GM19468 (cell line): ENCODE measurements at regions not wholly inside any gene's neighbourhood (a gene's known extent, or its start where the extent isn't known, plus 50 kb on each side); places are given as distances from the start of the nearest gene placed in this dataset.

ENCODE experiments used
- ATAC-seq: cut with Tn5 transposase; IDR thresholded peaks from one replicate; pipeline ENCODE4 v1.9.1; 2021; ENCODE audit warnings: mild to moderate bottlenecking, moderate library complexity, moderate number of reproducible peaks; ENCODE audit not compliant: unreplicated experiment; ENCODE audit errors: extremely low read depth

GRCh38 chr6:105921781-105922180 is 164.4 kb upstream of the PRDM1 start:
- ATAC-seq = no peak

DNA sequence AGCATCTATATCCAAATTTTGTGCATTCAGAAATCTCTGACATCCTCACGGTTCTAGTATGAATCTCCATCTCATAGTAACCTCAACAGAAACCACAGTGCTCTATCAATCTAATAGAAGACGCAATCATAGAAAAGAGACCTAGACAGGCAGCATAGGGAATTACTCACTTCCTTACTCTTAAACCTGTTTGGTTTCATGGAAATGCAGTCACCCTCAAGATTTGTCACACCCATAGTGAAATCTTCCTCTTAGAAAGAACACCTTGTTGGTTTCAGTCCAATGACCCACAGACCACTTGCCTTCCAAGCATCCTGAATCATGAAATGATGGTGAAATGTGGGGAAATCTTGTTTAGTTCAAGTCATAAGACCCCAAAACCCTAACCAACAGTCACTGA is 166.1 kb upstream of the PRDM1 start:
- no peak for ATAC-seq

GRCh38 chr6:105917038-105917695 is 169.0 kb upstream of the PRDM1 start:
- no peak for ATAC-seq

GRCh38 chr6:105911106-105911629 is 175.0 kb upstream of the PRDM1 start:
- ATAC-seq = no peak

DNA sequence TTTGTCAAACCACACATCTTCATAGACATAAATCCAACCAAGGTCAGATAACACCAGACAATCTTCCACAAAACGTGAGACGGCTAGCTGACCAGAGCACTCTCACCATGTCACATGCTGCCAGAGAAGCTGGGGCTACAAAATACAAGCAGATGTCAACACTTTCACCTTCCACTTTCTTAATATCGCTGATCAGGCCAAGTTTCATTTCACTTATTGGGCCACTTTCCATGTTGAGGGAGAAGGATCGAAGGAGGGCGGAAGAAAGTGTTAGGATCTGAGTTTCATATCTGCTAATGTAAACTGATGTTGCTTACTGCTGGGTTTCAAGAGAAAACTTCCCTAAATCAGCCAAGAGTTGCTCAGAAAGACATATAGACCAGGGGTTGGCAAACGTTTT is 177.0 kb upstream of the PRDM1 start:
- ATAC-seq = no peak

GRCh38 chr6:105907991-105908390 is 178.1 kb upstream of the PRDM1 start:
- ATAC-seq = no peak

- ATAC-seq = no peak
Measured at GRCh38 chr6:105907301-105907700, 178.8 kb upstream of the PRDM1 start.

DNA sequence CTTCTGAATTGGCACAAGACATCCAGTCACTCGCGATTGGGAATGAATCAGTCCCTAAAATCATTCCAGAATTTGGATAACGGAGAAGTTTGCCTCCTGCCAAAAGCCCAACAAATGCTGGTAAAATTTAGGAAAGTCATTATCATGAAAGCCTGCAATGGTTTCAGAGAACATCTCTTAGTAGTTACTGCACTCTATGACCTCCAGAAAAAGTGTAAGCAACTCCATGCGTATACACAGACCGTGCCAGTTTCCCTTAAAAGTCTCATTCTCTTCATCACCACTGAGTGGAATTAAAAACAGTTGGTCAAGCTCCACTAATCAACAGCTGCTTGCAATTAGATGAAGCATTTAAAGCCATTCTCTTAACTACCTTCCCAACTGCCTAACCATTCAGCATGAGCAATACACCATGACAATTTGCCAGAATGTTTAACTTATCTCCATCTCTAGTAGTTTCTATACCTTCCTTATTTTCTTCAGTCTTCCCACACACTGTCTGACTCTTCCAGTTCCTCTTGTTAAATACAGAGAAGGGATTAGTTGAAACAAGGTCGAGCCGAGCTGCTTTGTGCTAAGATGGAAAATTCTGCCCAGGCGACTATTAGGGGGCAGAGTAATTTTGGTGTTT is 183.6 kb upstream of the PRDM1 start:
- no peak for ATAC-seq

- no peak for ATAC-seq
Measured at GRCh38 chr6:105901583-105901982, 184.6 kb upstream of the PRDM1 start.

DNA sequence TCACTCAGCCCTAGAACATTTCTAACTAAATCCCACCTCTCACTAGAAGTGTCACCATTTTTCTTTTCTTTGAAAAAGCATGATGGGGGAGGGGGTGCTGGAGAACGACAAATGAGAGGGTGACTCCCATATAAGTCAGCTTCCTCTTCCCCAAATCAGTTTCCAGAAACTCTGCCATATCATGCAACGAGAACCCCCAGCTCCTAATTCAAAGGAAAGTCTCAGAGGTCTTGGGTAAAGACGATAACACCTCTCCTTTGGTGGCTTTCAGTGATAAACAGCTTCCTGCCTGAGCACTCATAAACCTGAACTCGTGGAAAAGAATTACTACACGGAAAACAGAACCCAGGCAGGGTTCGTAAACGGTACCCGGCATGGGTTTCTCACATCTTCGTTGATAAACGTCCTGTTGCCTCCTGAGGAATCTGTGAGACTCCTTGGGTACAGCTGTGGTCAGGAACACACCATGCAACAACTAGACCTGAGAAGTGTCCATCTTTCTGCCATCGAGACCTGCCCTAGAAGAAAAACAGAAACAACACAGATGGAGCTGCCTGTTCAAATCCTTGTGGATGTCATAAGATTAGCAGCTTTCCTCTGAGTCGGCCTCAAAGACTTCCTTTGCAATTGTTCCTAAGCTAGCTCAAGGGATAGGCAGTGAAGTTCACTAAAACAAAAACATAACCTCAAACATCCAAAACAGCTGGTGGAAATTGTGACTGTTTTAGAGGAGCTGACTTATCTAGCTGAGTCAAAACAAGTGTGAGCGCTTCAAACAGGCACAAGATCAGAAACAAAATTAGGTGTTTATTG is 185.8 kb upstream of the PRDM1 start:
- ATAC-seq = no peak

- peak; percentile 24 for ATAC-seq
Measured at GRCh38 chr6:105898286-105898685, 187.8 kb upstream of the PRDM1 start.

GRCh38 chr6:105897131-105897530 is 189.0 kb upstream of the PRDM1 start:
- no peak for ATAC-seq

DNA sequence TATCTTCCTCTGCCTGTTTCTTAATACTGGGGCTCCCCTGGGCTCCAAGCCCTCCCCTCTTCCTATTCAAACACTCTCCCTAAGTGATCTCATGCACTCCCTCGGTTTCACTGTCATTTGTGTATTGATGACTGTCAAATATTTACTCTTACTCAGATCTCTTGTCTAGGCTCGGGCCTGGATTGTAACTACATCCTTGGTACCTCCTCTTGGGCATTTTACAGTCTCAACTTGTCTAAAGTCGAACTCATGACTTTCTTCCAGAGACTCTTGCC is 189.4 kb upstream of the PRDM1 start:
- no peak for ATAC-seq

- no peak for ATAC-seq
Measured at GRCh38 chr6:105896052-105896820, 189.9 kb upstream of the PRDM1 start.

GRCh38 chr6:105894556-105894955 is 191.6 kb upstream of the PRDM1 start:
- no peak for ATAC-seq

DNA sequence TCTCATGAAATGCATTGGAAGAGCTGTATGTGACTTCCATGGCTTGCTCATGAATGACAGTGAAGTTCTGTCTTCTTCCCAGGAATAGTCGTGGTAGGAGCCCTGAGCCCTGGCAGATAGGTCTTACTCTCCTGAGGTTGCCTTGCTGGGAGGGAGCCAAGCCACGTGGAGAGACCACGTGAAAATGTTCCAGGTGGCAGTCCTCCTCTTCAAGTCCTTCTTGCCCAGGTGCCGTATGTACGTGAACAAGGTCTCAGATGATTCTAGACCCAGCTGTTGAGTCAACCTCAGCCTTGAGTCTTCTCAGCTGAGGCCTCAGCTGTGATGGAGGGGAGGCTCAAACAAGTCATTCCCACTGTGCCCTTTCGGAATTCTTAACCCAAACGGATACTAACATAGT is 192.4 kb upstream of the PRDM1 start:
- no peak for ATAC-seq

DNA sequence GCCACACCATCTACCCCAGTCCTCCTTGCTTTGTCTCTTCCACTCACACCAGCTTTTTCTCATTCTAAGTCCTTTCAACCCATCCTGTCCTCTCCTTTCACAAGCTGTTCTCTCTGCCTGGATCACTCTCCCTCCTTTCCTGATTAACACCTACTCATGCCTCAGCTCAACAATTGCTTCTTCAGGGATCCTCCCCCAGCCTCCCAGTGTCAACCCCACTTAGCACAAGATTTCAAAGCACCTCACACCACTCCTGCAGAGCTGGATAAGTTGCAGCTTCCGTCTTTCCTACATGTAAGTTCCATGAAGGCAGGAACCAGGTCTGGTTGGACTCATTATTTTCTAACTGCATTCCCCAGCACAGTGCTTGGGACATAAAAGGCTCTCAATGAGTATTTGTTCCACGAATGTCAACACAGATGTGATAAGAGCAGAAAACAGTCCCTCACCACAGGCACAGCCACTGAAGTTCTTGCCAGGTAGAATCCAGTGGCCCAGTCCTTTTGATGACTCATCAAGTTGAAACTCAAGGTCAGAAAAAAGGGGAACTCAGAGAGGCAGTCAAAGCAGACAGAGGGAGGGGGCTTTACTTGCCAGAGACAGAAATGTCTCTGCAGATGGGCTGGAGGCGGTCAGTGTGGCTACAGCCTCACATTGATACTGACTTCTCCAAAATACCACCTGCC is 193.4 kb upstream of the PRDM1 start:
- peak; percentile 67 for ATAC-seq

DNA sequence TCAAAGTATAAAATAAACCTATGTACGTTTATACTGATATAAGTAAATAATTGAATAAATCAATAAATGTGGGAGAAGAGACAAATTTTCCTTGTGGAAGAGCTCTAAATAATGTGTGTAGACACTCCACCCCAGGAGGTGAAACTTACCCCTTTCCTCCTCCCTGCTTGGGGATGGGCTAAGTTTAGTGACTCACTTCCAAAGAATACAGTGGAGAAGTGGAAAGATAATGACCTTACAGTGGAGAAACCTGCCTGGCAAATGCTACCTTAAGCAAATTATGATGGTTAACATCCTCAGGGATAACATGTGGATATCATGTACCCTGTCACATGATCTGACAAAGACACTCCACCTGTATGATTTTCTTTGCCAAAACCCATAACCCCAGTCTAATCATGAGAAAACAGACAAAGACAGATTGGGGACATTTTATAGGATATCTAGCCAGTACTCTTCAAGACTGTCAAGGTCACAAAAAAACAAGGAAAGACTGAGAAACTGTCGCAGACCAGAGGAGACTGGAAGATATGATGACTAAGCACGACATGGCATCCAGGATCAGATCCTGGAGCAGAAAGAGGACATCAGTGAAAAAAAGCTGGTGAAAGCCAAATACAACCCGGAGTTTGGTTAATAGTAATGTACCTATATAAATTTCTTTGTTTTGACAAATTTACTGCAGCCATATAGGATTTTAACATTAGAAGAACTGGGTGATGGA is 195.5 kb upstream of the PRDM1 start:
- no peak for ATAC-seq

- no peak for ATAC-seq
Measured at GRCh38 chr6:105889902-105890301, 196.2 kb upstream of the PRDM1 start.
